HK-2 (cell line): ENCODE measurements at regions not wholly inside any gene's neighbourhood (a gene's known extent, or its start where the extent isn't known, plus 50 kb on each side); places are given as distances from the start of the nearest gene placed in this dataset.

ENCODE experiments used
- DNase-seq: peaks from one replicate; pipeline ENCODE4 v3.0.0-alpha.2; 2018; ENCODE audit not compliant: unreplicated experiment

GRCh38 chr5:8848997-8849594 lies 696.8 kb downstream of the SEMA5A start:
- DNase-seq = peak; percentile 20

DNA sequence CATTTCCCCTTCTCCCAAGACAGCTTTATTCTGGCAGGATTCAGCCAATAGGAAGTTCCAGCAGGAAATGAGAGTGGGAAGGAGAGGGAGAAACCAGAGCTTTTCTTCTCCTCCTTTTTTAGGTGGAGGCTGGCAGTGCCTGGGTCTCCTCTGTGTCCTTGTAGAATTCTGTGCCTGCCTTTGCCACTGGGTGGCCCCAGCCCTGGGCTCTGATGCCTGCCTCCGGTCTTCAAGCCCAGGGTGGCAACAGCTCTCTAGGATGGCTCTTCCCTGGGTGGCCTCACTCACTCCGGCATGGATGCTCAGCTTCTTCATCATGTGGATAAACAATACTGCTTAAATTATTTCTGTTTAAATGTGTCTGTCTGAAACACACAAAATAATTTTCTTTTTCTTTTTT lies 694.8 kb downstream of the SEMA5A start:
- no peak for DNase-seq

DNA sequence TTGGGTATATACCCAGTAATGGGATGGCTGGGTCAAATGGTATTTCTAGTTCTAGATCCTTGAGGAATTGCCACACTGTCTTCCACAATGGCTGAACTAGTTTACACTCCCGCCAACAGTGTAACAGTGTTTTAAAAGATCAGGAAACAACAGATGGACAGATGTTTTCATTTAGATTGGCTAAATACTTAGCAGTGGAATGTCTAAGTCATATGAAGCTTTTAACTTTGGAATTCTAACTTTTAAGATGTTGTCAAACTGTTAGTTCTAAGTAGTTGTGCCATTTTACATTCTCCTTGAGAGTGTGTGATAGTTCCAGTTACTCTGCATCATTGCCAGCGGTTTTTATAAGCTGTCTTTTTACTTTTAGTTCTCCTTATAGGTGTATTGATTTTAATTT lies 688.8 kb downstream of the SEMA5A start:
- DNase-seq = no peak

DNA sequence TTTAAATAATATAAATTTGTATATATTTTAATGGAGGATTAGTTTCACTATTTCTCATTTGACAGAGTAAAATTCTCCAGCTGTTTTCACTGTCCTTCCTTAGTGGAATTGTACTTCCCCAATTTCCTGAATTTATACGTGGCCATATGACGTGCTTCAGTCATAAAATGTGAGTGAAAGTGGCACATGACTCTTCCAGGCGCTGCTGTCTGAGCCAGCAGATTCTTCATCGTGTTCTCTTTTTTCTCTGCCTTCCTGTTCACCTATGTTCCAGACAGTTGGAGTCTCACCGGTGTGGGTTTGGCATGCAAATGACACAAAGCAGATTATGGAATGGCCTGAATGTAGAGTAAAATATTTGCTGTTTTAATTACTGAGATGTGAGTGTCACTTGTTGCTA lies 684.1 kb downstream of the SEMA5A start:
- DNase-seq = no peak

GRCh38 chr5:8864053-8864452 lies 681.8 kb downstream of the SEMA5A start:
- peak; percentile 22 for DNase-seq

- DNase-seq = no peak
These were observed 680.6 kb downstream of the SEMA5A start for GRCh38 chr5:8865266-8865665.

- DNase-seq = no peak
These were observed 680.0 kb downstream of the SEMA5A start for GRCh38 chr5:8865686-8866374.

DNA sequence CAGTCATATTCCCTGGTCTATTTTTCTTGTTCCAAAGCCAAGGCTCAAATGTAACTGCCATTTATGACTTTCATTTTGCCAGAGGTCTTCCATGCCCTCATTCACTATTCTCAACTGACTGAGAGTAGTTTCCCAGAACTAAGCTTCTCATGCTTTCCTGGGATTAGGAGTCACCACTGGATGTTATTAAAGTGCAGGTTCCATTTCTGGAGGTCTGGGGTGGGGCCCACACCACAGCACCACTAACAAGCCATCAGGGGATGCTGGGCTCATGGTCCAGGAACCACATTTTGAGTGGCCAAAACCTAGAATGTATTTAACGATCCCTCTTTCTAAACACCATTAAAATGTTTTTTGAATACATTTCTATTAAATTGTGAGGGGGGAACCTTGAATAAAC lies 677.6 kb downstream of the SEMA5A start:
- no peak for DNase-seq

- DNase-seq = no peak
These were observed 675.9 kb downstream of the SEMA5A start for GRCh38 chr5:8869932-8870331.

DNA sequence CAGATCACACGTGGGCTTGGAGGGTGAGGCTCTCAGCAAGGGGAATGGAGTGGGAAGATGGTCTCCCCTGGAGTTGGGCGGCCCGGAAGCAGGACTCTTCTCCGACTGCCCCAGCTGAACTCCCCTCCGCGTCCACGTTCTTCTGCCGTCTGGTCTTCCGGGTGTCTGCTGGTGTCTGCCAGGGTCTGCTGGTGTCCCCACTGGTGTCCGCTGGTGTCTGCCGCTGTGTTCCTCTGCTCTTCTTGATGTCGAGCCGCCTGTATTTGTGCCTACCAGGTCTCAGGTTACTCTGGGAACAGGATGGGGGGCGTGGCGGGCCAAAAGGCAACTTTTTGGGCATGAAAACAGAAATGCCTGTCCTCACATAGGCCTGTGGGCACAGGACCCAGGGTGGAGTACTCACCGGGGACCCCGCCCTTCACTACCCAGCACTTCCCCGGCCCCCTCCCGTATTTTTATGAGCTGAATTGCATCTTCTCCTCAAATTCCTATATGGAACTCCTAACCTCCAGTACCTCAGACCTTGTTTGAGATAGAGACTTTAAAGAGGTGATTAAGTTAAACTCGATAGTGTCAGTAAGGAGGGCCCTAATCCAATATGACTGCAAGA lies 675.4 kb downstream of the SEMA5A start:
- DNase-seq = no peak

- no peak for DNase-seq
These were observed 674.9 kb downstream of the SEMA5A start for GRCh38 chr5:8870959-8871355.

DNA sequence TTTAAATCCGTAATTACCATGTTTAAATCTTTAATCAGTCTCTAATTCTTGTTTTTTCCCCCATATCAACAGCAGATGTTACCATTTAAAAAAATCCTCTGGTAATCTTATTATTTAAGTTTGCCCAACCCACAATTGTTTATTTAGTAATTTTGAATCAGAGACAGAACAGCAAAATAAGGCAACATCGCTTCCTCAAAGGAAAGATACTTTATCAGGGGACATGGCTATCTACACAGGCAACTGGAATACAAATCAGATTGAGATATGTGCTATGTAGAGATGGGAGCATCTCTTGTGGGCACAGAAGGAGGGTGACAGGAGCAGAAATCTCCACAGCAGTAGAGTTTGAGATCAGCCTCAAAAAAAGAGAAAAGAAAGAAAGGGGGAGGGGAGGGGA lies 674.4 kb downstream of the SEMA5A start:
- DNase-seq = no peak

- no peak for DNase-seq
These were observed 670.2 kb downstream of the SEMA5A start for GRCh38 chr5:8875722-8876121.

DNA sequence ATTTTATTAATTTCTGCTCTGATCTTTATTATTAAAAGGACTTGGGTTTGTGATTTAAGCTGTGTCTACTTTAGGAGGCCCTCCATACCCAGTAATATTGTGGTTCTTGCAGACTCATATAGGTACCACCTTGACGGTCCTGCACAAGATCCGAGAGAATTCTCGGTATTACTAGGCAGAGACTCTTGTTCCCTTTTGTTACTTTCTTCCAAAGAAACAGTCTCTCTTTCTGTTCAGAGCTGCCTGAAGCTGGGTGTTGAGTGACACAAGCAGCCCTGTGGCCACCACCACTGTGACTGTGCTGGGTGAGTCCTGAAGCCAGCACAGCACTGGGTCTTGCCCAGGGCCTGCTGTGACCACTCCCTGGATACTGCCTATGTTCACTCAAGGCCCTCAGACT lies 666.6 kb downstream of the SEMA5A start:
- DNase-seq = no peak

GRCh38 chr5:8884029-8884428 lies 661.8 kb downstream of the SEMA5A start:
- no peak for DNase-seq

- DNase-seq = no peak
These were observed 652.9 kb downstream of the SEMA5A start for GRCh38 chr5:8892926-8893325.

GRCh38 chr5:8894031-8894430 lies 651.8 kb downstream of the SEMA5A start:
- no peak for DNase-seq

GRCh38 chr5:8895062-8895461 lies 650.8 kb downstream of the SEMA5A start:
- DNase-seq = no peak

DNA sequence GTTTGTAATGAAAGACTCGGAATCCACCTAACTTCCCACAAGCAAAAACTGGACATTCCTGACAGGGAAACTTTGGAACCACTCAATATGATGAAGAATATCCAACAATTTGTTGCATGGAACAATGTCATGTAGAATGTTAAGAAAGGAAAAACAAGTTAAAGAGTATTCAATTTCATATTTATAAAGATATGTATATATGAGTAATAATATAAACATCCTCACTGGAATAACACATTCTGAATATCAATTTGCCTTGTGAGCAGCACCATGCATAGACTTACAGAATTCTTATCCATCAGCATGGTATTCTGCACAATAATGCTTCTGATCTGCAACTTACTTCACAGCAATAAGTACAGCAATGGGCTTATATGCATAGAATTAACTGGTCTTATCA lies 650.3 kb downstream of the SEMA5A start:
- DNase-seq = no peak

DNA sequence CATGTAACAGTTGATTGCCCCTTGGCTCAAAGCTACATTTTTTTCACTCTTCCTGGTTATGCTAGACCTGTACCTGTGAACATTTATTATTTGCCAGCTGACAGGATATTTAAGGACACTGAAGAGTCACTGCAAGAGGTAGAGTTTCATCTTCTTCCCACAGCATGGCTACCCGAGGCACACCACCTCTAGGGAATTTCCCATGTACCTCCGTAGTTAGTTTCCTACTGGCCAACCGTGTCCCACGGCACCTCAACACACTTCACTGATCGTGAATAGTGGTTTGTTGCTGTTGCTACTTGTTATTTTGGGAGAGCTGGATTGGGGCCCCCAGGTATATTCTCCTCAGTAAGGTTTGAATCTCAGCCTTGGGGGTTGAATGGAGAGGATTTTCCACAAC lies 648.6 kb downstream of the SEMA5A start:
- no peak for DNase-seq

- no peak for DNase-seq
These were observed 640.9 kb downstream of the SEMA5A start for GRCh38 chr5:8905021-8905420.

DNA sequence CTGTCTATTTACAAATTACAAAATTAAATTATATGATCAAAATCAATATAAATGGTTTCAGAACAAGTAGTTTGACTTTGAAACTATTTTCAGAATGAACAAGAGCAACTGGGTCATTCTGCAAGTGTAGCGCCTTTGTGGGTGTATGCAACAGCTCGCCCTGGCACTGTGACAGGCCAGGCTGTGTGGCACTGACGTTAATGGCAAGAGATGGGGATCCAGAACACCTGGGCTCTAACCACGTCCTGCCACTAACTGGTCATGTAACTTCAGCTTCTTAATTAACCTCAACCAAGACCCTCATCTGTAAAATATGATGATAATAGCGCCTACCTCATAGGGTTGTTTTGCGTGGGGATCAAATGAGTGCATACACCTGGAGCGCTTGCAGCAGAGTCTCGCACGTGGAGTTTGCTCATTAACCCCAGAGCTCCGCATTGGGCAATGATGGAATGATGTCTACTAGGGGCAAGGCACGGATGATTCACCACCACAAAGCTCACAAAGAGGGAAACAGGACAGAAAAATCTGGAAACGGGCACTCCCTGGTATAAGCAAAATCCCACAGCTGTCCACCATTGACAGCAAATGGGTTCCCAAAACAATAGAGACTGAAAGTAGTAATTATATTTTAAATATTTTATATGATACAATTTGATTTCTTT lies 639.4 kb downstream of the SEMA5A start:
- peak; percentile 42 for DNase-seq
